ENCODE measurements at regions not wholly inside any gene's neighbourhood (a gene's known extent, or its start where the extent isn't known, plus 50 kb on each side); places are given as distances from the start of the nearest gene placed in this dataset.

GRCh38 chr5:135645336-135646180 is 66.8 kb upstream of the CXCL14 start:
- no peak for TF ChIP-seq CTCF (IDR thresholded peaks at IDR 0.05)
- TF ChIP-seq POLR2A (IDR thresholded peaks at IDR 0.05), result no peak
